CD14-positive monocyte (primary cell): ENCODE measurements at regions not wholly inside any gene's neighbourhood (a gene's known extent, or its start where the extent isn't known, plus 50 kb on each side); places are given as distances from the start of the nearest gene placed in this dataset.

ENCODE experiments used
- DNase-seq, 3 donors: peaks; one replicate each; pipeline ENCODE4 v3.0.0-alpha.2; 2011 to 2022
- H2AFZ ChIP-seq: 2 replicates; pipeline ENCODE4 v1.6.0; 2012; ENCODE audit warnings: mild to moderate bottlenecking, low read depth, low read length, inconsistent platforms; ENCODE audit not compliant: insufficient read depth, poor library complexity, severe bottlenecking
- H3K27ac ChIP-seq, 2 donors: 1 replicate in 1 of 2; 2 replicates in 1 of 2; pipeline ENCODE4 v1.5.1; 2012 to 2013; ENCODE audit warnings: low read length in 2 of 2, control low read depth in 1 of 2, inconsistent platforms in 1 of 2, low read depth in 1 of 2, mild to moderate bottlenecking in 1 of 2
- H3K27me3 ChIP-seq, 2 donors: one replicate each; pipeline versions ENCODE4 v1.6.0 to v1.6.1; 2011 to 2013; ENCODE audit warnings: low read length in 2 of 2; ENCODE audit not compliant: control insufficient read depth in 2 of 2, insufficient read depth in 2 of 2
- H3K36me3 ChIP-seq, 2 donors: replicated peaks in 1 of 2; 1 replicate in 1 of 2; 2 replicates in 1 of 2; pipeline versions ENCODE4 v1.5.1 to v1.6.1; 2012 to 2013; ENCODE audit warnings: low read length in 2 of 2, control low read depth in 1 of 2, inconsistent platforms in 1 of 2, mild to moderate bottlenecking in 1 of 2; ENCODE audit not compliant: insufficient read depth in 2 of 2, control insufficient read depth in 1 of 2
- H3K4me1 ChIP-seq, 2 donors: 1 replicate in 1 of 2; 2 replicates in 1 of 2; pipeline versions ENCODE4 v1.5.1 to v1.6.1; 2012 to 2013; ENCODE audit warnings: low read length in 2 of 2, control low read depth in 1 of 2, inconsistent platforms in 1 of 2, mild to moderate bottlenecking in 1 of 2, moderate library complexity in 1 of 2; ENCODE audit not compliant: insufficient read depth in 2 of 2, control insufficient read depth in 1 of 2
- H3K4me2 ChIP-seq: replicated peaks from 2 replicates; pipeline ENCODE3; 2012; ENCODE audit warnings: low read length, moderate library complexity, mild to moderate bottlenecking; ENCODE audit not compliant: poor library complexity, severe bottlenecking; ENCODE audit errors: extremely low read depth
- H3K4me3 ChIP-seq, 3 experiments: fragments of 200-600 bp in 1 of 3; sonication (generic) in 1 of 3; replicated peaks in 1 of 3; 1 replicate in 2 of 3; 2 replicates in 1 of 3; pipeline ENCODE4 v1.5.1; 2011 to 2013; ENCODE audit warnings: low read length in 3 of 3, mild to moderate bottlenecking in 3 of 3, control low read depth in 2 of 3, low read depth in 2 of 3, inconsistent platforms in 1 of 3, moderate library complexity in 1 of 3
- H3K79me2 ChIP-seq: 2 replicates; pipeline ENCODE4 v1.6.0; 2012; ENCODE audit warnings: mild to moderate bottlenecking, control low read depth, inconsistent platforms, low read length, moderate library complexity; ENCODE audit not compliant: insufficient read depth
- H3K9ac ChIP-seq: 2 replicates; pipeline ENCODE4 v1.6.0; 2017; ENCODE audit warnings: low read length, mild to moderate bottlenecking; ENCODE audit not compliant: insufficient read depth, poor library complexity, severe bottlenecking
- H3K9me3 ChIP-seq, 2 donors: replicated peaks in 1 of 2; 1 replicate in 1 of 2; 2 replicates in 1 of 2; pipeline versions ENCODE4 v1.5.1 to v1.6.1; 2012 to 2013; ENCODE audit warnings: low read length in 2 of 2, control low read depth in 1 of 2; ENCODE audit not compliant: control insufficient read depth in 1 of 2, insufficient read depth in 1 of 2
- H4K20me1 ChIP-seq: 2 replicates; pipeline ENCODE4 v1.6.0; 2012; ENCODE audit warnings: mild to moderate bottlenecking, low read length, control low read depth, moderate library complexity; ENCODE audit not compliant: insufficient read depth
- H3K27ac Mint-ChIP-seq, 7 donors: one replicate each; pipeline ENCODE4 v1.8.0; 2020; ENCODE audit warnings: mild to moderate bottlenecking in 7 of 7, mixed read lengths in 7 of 7, moderate library complexity in 6 of 7, inconsistent platforms in 2 of 7
- H3K27me3 Mint-ChIP-seq, 3 donors: one replicate each; pipeline ENCODE4 v1.8.0; 2021 to 2022; ENCODE audit warnings: low read depth in 3 of 3, mild to moderate bottlenecking in 3 of 3, mixed read lengths in 3 of 3, moderate library complexity in 3 of 3, inconsistent platforms in 1 of 3
- H3K36me3 Mint-ChIP-seq, 2 donors: one replicate each; pipeline ENCODE4 v1.8.0; 2020; ENCODE audit warnings: mixed read lengths in 2 of 2, inconsistent platforms in 1 of 2, mild to moderate bottlenecking in 1 of 2
- H3K4me1 Mint-ChIP-seq: one replicate; pipeline ENCODE4 v1.8.0; 2020; ENCODE audit warnings: mild to moderate bottlenecking, mixed read lengths
- H3K4me3 Mint-ChIP-seq, 2 donors: one replicate each; pipeline ENCODE4 v1.8.0; 2020; ENCODE audit warnings: mild to moderate bottlenecking in 2 of 2, mixed read lengths in 2 of 2, moderate library complexity in 1 of 2
- H3K9me3 Mint-ChIP-seq, 7 donors: one replicate each; pipeline ENCODE4 v1.8.0; 2020 to 2022; ENCODE audit warnings: mixed read lengths in 7 of 7, mild to moderate bottlenecking in 6 of 7, moderate library complexity in 6 of 7, inconsistent platforms in 2 of 7
- WGBS: methylation state at CpG from one replicate; pipeline ENCODE4 v1.1.5; 2013; ENCODE audit warnings: missing lambda C conversion rate; ENCODE audit not compliant: insufficient coverage; 5-methylcytosine and 5-hydroxymethylcytosine counted together
- intact Hi-C, 2 donors: fragments of 100-400 bp; cut with micrococcal nuclease; formaldehyde crosslinking; loops; one replicate each; pipeline versions ENCODE4 v1.15.0 to v1.15.1; 2023
- TF ChIP-seq, protein P1 (sequence below): fragments of 200-600 bp; IDR thresholded peaks from one replicate; pipeline ENCODE4 v1.8.0; 2022; ENCODE audit warnings: antibody characterized with exemption, mild to moderate bottlenecking

DNA sequence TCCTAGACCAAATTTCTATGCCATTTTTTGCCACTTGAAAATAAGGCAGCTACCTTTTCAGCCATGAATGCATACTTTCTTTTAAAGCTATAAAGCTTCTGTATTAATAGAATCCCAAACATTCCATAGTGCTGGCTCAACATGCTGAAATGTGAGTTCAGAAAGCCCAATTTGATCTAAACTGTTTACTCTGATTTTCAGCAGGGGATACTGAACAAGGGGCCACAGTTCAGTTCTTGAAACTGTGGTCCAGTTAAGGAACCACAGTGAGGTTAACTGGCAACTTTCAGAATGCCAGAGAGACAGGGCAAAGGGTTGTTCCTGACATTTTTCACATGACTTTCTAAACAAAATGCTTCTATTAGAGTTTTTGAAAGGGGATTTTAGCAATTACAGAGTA, 85.7 kb upstream of the COL11A1 start:
- Mint-ChIP-seq H3K9me3 (peaks cover 0 to 7% (median 2%) of the 10 kb centered on the region in 7 donors), H3K4me1 (no peaks in the 10 kb centered on the region), H3K27me3 (no peaks in the 10 kb centered on the region), H3K36me3 (no peaks in the 10 kb centered on the region), H3K27ac (no peak overlapping the region), H3K4me3 (no peak overlapping the region)
- Histone ChIP-seq H3K79me2 (no peaks in the 10 kb centered on the region), H2AFZ (no peak overlapping the region), H3K9ac (no peak overlapping the region), H4K20me1 (no peaks in the 10 kb centered on the region), H3K4me3 (no peak overlapping the region), H3K4me1 (no peaks in the 10 kb centered on the region), H3K9me3 (no peaks in the 10 kb centered on the region), H3K4me2 (no peak overlapping the region), H3K27me3 (no peaks in the 10 kb centered on the region), H3K27ac (no peak overlapping the region), H3K36me3 (no peaks in the 10 kb centered on the region)
- DNase-seq, result no peak
- intact Hi-C loops, result no loop called here
- TF ChIP-seq, protein P1, sequence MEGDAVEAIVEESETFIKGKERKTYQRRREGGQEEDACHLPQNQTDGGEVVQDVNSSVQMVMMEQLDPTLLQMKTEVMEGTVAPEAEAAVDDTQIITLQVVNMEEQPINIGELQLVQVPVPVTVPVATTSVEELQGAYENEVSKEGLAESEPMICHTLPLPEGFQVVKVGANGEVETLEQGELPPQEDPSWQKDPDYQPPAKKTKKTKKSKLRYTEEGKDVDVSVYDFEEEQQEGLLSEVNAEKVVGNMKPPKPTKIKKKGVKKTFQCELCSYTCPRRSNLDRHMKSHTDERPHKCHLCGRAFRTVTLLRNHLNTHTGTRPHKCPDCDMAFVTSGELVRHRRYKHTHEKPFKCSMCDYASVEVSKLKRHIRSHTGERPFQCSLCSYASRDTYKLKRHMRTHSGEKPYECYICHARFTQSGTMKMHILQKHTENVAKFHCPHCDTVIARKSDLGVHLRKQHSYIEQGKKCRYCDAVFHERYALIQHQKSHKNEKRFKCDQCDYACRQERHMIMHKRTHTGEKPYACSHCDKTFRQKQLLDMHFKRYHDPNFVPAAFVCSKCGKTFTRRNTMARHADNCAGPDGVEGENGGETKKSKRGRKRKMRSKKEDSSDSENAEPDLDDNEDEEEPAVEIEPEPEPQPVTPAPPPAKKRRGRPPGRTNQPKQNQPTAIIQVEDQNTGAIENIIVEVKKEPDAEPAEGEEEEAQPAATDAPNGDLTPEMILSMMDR, result no peak

DNA sequence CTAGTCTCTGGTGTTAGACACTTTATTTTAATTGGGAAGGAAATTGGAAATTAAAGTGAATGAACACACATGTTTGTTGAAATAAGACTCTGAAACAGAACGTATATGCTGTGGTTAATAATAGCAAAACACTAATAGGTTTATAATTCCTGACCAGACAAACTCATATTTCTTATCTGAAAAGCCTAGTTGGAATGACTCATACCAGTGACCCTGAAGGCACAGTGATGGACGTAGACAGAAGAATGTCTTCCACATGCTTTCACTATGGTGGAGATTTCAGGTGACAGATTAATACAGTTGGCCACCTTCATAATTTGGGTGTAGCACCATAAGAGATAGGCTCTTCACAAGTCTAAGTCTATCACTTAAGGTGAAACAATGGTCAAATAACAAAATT, 83.0 kb upstream of the COL11A1 start:
- intact Hi-C loops, result no loop called here
- H3K4me2 ChIP-seq, result no peak overlapping the region
- H3K9me3 Mint-ChIP-seq, result peaks cover 0 to 7% (median 2%) of the 10 kb centered on the region in 7 donors
- H3K36me3 Mint-ChIP-seq, result no peaks in the 10 kb centered on the region
- DNase-seq, result no peak
- H3K9me3 ChIP-seq, result no peaks in the 10 kb centered on the region
- no peaks in the 10 kb centered on the region for H3K27me3 Mint-ChIP-seq
- no peaks in the 10 kb centered on the region for H3K36me3 ChIP-seq
- no CpG with 5 or more reads among the region's 2 CpGs for WGBS
- H3K4me1 Mint-ChIP-seq, result no peaks in the 10 kb centered on the region
- TF ChIP-seq, protein P1, result no peak
- H3K4me3 Mint-ChIP-seq, result no peak overlapping the region
- no peaks in the 10 kb centered on the region for H3K79me2 ChIP-seq
- no peaks in the 10 kb centered on the region for H3K27me3 ChIP-seq
- no peak overlapping the region for H3K4me3 ChIP-seq
- no peak overlapping the region for H2AFZ ChIP-seq
- no peak overlapping the region for H3K27ac Mint-ChIP-seq
- no peak overlapping the region for H3K27ac ChIP-seq
- no peak overlapping the region for H3K9ac ChIP-seq
- no peaks in the 10 kb centered on the region for H4K20me1 ChIP-seq
- H3K4me1 ChIP-seq, result no peaks in the 10 kb centered on the region
